ENCODE measurements at regions not wholly inside any gene's neighbourhood (a gene's known extent, or its start where the extent isn't known, plus 50 kb on each side); places are given as distances from the start of the nearest gene placed in this dataset.

- no peak for TF ChIP-seq CTCF (IDR thresholded peaks at IDR 0.05)
- no peak for TF ChIP-seq POLR2A (IDR thresholded peaks at IDR 0.05)
Observed at GRCh38 chr5:124262470-124262869, 484.0 kb downstream of the ZNF608 start.
